Esophagus muscularis mucosa (tissue), 4 donors: ENCODE measurements at regions not wholly inside any gene's neighbourhood (a gene's known extent, or its start where the extent isn't known, plus 50 kb on each side); places are given as distances from the start of the nearest gene placed in this dataset.

Experiments used
- DNase-seq: peaks from one replicate; pipeline ENCODE4 v3.0.0-alpha.2; 2017; ENCODE audit errors: extremely low spot score
- H3K27ac ChIP-seq, 4 donors: fragments of 200-600 bp; sonication (generic); replicated peaks in 1 of 4; 1 replicate in 3 of 4; 2 replicates in 1 of 4; pipeline ENCODE4 v1.5.1; 2016 to 2019; ENCODE audit warnings: mild to moderate bottlenecking in 1 of 4
- H3K27me3 ChIP-seq, 4 donors: fragments of 200-600 bp; sonication (generic); one replicate each; pipeline versions ENCODE4 v1.5.1 to v1.6.0; 2016 to 2019
- H3K36me3 ChIP-seq, 4 donors: fragments of 200-600 bp; sonication (generic); one replicate each; pipeline ENCODE4 v1.5.1; 2016 to 2019
- H3K4me1 ChIP-seq, 4 donors: fragments of 200-600 bp; sonication (generic); one replicate each; pipeline ENCODE4 v1.5.1; 2016 to 2019
- H3K4me3 ChIP-seq, 4 donors: fragments of 200-600 bp; sonication (generic); 1 replicate in 2 of 4; 2 replicates in 2 of 4; pipeline ENCODE4 v1.5.1; 2016 to 2019; ENCODE audit warnings: mild to moderate bottlenecking in 4 of 4, moderate library complexity in 1 of 4
- H3K9me3 ChIP-seq, 4 donors: fragments of 200-600 bp; sonication (generic); 1 replicate in 3 of 4; 2 replicates in 1 of 4; pipeline ENCODE4 v1.5.1; 2016 to 2019
- CTCF ChIP-seq, 3 experiments: fragments of 200-600 bp in 2 of 3; fragments of 450-650 bp in 1 of 3; sonication (generic) in 2 of 3; IDR thresholded peaks; one replicate each; pipeline ENCODE4 v1.5.1; 2017 to 2019; ENCODE audit warnings: antibody characterized with exemption in 3 of 3, mild to moderate bottlenecking in 2 of 3, moderate library complexity in 1 of 3
- EP300 ChIP-seq: sonication (generic); formaldehyde crosslinking; IDR thresholded peaks from one replicate; pipeline ENCODE4 v1.6.1; 2017; ENCODE audit warnings: antibody characterized with exemption
- POLR2A ChIP-seq: fragments of 450-650 bp; IDR thresholded peaks from one replicate; pipeline ENCODE4 v1.6.1; 2017; ENCODE audit warnings: antibody characterized with exemption, moderate library complexity, mild to moderate bottlenecking, low read depth
- POLR2AphosphoS5 ChIP-seq, 2 donors: sonication (generic); formaldehyde crosslinking; IDR thresholded peaks; one replicate each; pipeline ENCODE4 v1.6.1; 2017; ENCODE audit warnings: antibody characterized with exemption in 2 of 2
- WGBS: methylation state at CpG from one replicate; pipeline ENCODE4 v1.1.5; 2018; 5-methylcytosine and 5-hydroxymethylcytosine counted together
- intact Hi-C: fragments of 100-400 bp; cut with DNase I; formaldehyde crosslinking; loops from one replicate; pipeline ENCODE4 v1.15.1; 2023

DNA sequence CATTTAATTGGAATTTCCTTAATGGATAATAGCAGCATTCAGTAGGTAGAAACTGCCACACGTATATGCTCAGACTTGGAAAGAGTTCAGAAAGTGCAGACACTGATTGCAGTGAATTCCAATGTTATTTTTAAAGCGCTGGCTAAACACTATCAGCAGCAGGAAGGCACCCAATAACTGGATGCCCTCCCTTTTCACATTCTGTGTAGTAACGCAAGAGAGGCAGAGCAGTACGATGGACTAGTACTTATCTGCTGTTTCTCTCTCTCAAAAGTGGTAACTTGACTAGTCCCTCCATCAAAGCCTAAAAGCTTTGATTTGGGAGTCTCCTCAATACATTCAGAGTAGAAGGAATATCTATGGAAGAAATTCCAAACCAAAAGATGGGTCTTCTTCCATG is 791.0 kb downstream of the TMTC2 start:
- no peaks in the 10 kb centered on the region for H3K4me1 ChIP-seq
- H3K9me3 ChIP-seq = no peaks in the 10 kb centered on the region
- H3K36me3 ChIP-seq = no peaks in the 10 kb centered on the region
- H3K4me3 ChIP-seq = no peak overlapping the region
- TF ChIP-seq POLR2AphosphoS5 (IDR thresholded peaks at IDR 0.05) (no peak), POLR2A (no peak), CTCF (IDR thresholded peaks at IDR 0.05) (no peak), EP300 (no peak)
- intact Hi-C loops = no loop called here
- no peaks in the 10 kb centered on the region for H3K27me3 ChIP-seq
- DNase-seq = no peak
- no peak overlapping the region for H3K27ac ChIP-seq
- WGBS = 47% methylated on average over 4 of the region's 4 CpGs

GRCh38 chr12:83476695-83477690 is 790.3 kb downstream of the TMTC2 start:
- no peaks in the 10 kb centered on the region for H3K9me3 ChIP-seq
- H3K36me3 ChIP-seq = no peaks in the 10 kb centered on the region
- TF ChIP-seq POLR2A = no peak
- no peak for TF ChIP-seq EP300
- no peak for TF ChIP-seq POLR2AphosphoS5 (IDR thresholded peaks at IDR 0.05)
- TF ChIP-seq CTCF (IDR thresholded peaks at IDR 0.05) = no peak
- no peak for DNase-seq
- H3K4me3 ChIP-seq = no peak overlapping the region
- H3K27me3 ChIP-seq = no peaks in the 10 kb centered on the region
- WGBS = 85% methylated on average over 2 of the region's 2 CpGs
- no peaks in the 10 kb centered on the region for H3K4me1 ChIP-seq
- no peak overlapping the region for H3K27ac ChIP-seq
- intact Hi-C loops = no loop called here

- no peaks in the 10 kb centered on the region for H3K9me3 ChIP-seq
- H3K27me3 ChIP-seq = no peaks in the 10 kb centered on the region
- no peak for DNase-seq
- H3K4me3 ChIP-seq = no peak overlapping the region
- intact Hi-C loops = no loop called here
- 96% methylated on average over 1 of the region's 1 CpG for WGBS
- no peaks in the 10 kb centered on the region for H3K4me1 ChIP-seq
- TF ChIP-seq POLR2AphosphoS5 (IDR thresholded peaks at IDR 0.05) = no peak
- no peak overlapping the region for H3K27ac ChIP-seq
- no peaks in the 10 kb centered on the region for H3K36me3 ChIP-seq
Observed at GRCh38 chr12:83476006-83476405, 789.3 kb downstream of the TMTC2 start.

GRCh38 chr12:83474369-83474768 is 787.7 kb downstream of the TMTC2 start:
- intact Hi-C loops = no loop called here
- DNase-seq = no peak
- WGBS = 95% methylated on average over 2 of the region's 2 CpGs
- no peaks in the 10 kb centered on the region for H3K9me3 ChIP-seq
- no peak for TF ChIP-seq POLR2AphosphoS5 (IDR thresholded peaks at IDR 0.05)
- TF ChIP-seq EP300 = no peak
- TF ChIP-seq POLR2A = no peak
- H3K27me3 ChIP-seq = no peaks in the 10 kb centered on the region
- no peak overlapping the region for H3K4me3 ChIP-seq
- no peaks in the 10 kb centered on the region for H3K4me1 ChIP-seq
- no peak overlapping the region for H3K27ac ChIP-seq
- H3K36me3 ChIP-seq = no peaks in the 10 kb centered on the region

- Histone ChIP-seq H3K4me3 (no peak overlapping the region), H3K27ac (no peak overlapping the region), H3K36me3 (no peaks in the 10 kb centered on the region), H3K9me3 (no peaks in the 10 kb centered on the region), H3K27me3 (no peaks in the 10 kb centered on the region), H3K4me1 (no peaks in the 10 kb centered on the region)
- TF ChIP-seq POLR2A = no peak
- no peak for TF ChIP-seq EP300
- TF ChIP-seq POLR2AphosphoS5 (IDR thresholded peaks at IDR 0.05) = no peak
- no peak for DNase-seq
- 69% methylated on average over 3 of the region's 3 CpGs for WGBS
- intact Hi-C loops = no loop called here
Observed at GRCh38 chr12:83473408-83474095, 786.8 kb downstream of the TMTC2 start.

- 98% methylated on average over 3 of the region's 3 CpGs for WGBS
Observed at GRCh38 chr12:83472772-83473171, 786.1 kb downstream of the TMTC2 start.

More at GRCh38 chr12:83472772-83473171, 786.1 kb downstream of the TMTC2 start:
- Histone ChIP-seq H3K36me3 (no peaks in the 10 kb centered on the region), H3K27me3 (no peaks in the 10 kb centered on the region), H3K4me3 (no peak overlapping the region), H3K9me3 (no peaks in the 10 kb centered on the region), H3K4me1 (no peaks in the 10 kb centered on the region), H3K27ac (no peak overlapping the region)
- intact Hi-C loops = no loop called here
- DNase-seq = no peak
- TF ChIP-seq CTCF (IDR thresholded peaks at IDR 0.05) (no peak), POLR2A (no peak), EP300 (no peak), POLR2AphosphoS5 (IDR thresholded peaks at IDR 0.05) (no peak)
